GM19043 (cell line): ENCODE measurements at regions not wholly inside any gene's neighbourhood (a gene's known extent, or its start where the extent isn't known, plus 50 kb on each side); places are given as distances from the start of the nearest gene placed in this dataset.
"Not testable (repeated sequence)": the region's sequence is repeated elsewhere in the genome, so short reads cannot be mapped to it uniquely, and the experiment has no call there.

ENCODE experiments used
- ATAC-seq: cut with Tn5 transposase; IDR thresholded peaks from one replicate; pipeline ENCODE4 v1.9.1; 2021; ENCODE audit warnings: low read depth; ENCODE audit not compliant: unreplicated experiment

- ATAC-seq: no peak
Observed at GRCh38 chr5:74389531-74390305, 250.8 kb downstream of the ENC1 start.

- not testable (repeated sequence) for ATAC-seq
Observed at GRCh38 chr5:74388411-74388810, 252.1 kb downstream of the ENC1 start.

- no peak for ATAC-seq
Observed at GRCh38 chr5:74386571-74387334, 253.8 kb downstream of the ENC1 start.

- ATAC-seq: no peak
Observed at GRCh38 chr5:74384851-74385250, 255.7 kb downstream of the ENC1 start.

GRCh38 chr5:74382987-74383593 lies 257.4 kb downstream of the ENC1 start:
- ATAC-seq: no peak

GRCh38 chr5:74382123-74382855 lies 258.2 kb downstream of the ENC1 start:
- no peak for ATAC-seq

GRCh38 chr5:74380193-74380592 lies 260.3 kb downstream of the ENC1 start:
- no peak for ATAC-seq

GRCh38 chr5:74378464-74378863 lies 262.1 kb downstream of the ENC1 start:
- no peak for ATAC-seq

- no peak for ATAC-seq
Observed at GRCh38 chr5:74376187-74376586, 264.3 kb downstream of the ENC1 start.

GRCh38 chr5:74375271-74375670 lies 265.3 kb downstream of the ENC1 start:
- ATAC-seq: no peak

GRCh38 chr5:74374656-74375055 lies 265.9 kb downstream of the ENC1 start:
- ATAC-seq: no peak

- ATAC-seq: no peak
Observed at GRCh38 chr5:74373076-74373475, 267.5 kb downstream of the ENC1 start.

GRCh38 chr5:74372502-74373064 lies 267.9 kb downstream of the ENC1 start:
- no peak for ATAC-seq

GRCh38 chr5:74372051-74372450 lies 268.5 kb downstream of the ENC1 start:
- ATAC-seq: no peak

- no peak for ATAC-seq
Observed at GRCh38 chr5:74371621-74372020, 268.9 kb downstream of the ENC1 start.

GRCh38 chr5:74370168-74370567 lies 270.4 kb downstream of the ENC1 start:
- ATAC-seq: no peak

GRCh38 chr5:74369173-74369572 lies 271.4 kb downstream of the ENC1 start:
- no peak for ATAC-seq

GRCh38 chr5:74367934-74368333 lies 272.6 kb downstream of the ENC1 start:
- ATAC-seq: no peak

- no peak for ATAC-seq
Observed at GRCh38 chr5:74367241-74367733, 273.2 kb downstream of the ENC1 start.

GRCh38 chr5:74365723-74366122 lies 274.8 kb downstream of the ENC1 start:
- ATAC-seq: no peak
